Stimulated activated CD8-positive, alpha-beta memory T cell treated with anti-CD3 and anti-CD28 coated beads, Interleukin-4, amount 100 ng/mL, for 48 hours (primary cell): ENCODE measurements at regions not wholly inside any gene's neighbourhood (a gene's known extent, or its start where the extent isn't known, plus 50 kb on each side); places are given as distances from the start of the nearest gene placed in this dataset.
"Not testable (repeated sequence)": the region's sequence is repeated elsewhere in the genome, so short reads cannot be mapped to it uniquely, and the experiment has no call there.

Source experiments
- DNase-seq: peaks from one replicate; pipeline ENCODE4 v3.0.0-alpha.2; 2020

- DNase-seq: no peak
Measured at GRCh38 chr3:82739390-82739789, 977.9 kb upstream of the GBE1 start.

GRCh38 chr3:82736696-82737277, 975.3 kb upstream of the GBE1 start:
- DNase-seq: no peak

- DNase-seq: no peak
Measured at GRCh38 chr3:82715091-82715856, 953.8 kb upstream of the GBE1 start.

GRCh38 chr3:82707035-82707434, 945.6 kb upstream of the GBE1 start:
- no peak for DNase-seq

GRCh38 chr3:82685761-82686160, 924.3 kb upstream of the GBE1 start:
- DNase-seq: no peak

- DNase-seq: no peak
Measured at GRCh38 chr3:82676356-82677026, 915.0 kb upstream of the GBE1 start.

GRCh38 chr3:82672966-82673365, 911.5 kb upstream of the GBE1 start:
- DNase-seq: no peak

- no peak for DNase-seq
Measured at GRCh38 chr3:82671466-82671865, 910.0 kb upstream of the GBE1 start.

GRCh38 chr3:82654708-82655107, 893.3 kb upstream of the GBE1 start:
- no peak for DNase-seq

GRCh38 chr3:82643948-82644347, 882.5 kb upstream of the GBE1 start:
- DNase-seq: no peak

GRCh38 chr3:82641701-82642100, 880.3 kb upstream of the GBE1 start:
- DNase-seq: no peak

- no peak for DNase-seq
Measured at GRCh38 chr3:82640254-82640653, 878.8 kb upstream of the GBE1 start.

GRCh38 chr3:82637574-82637973, 876.1 kb upstream of the GBE1 start:
- no peak for DNase-seq

GRCh38 chr3:82636177-82636576, 874.7 kb upstream of the GBE1 start:
- DNase-seq: no peak

GRCh38 chr3:82633319-82633718, 871.9 kb upstream of the GBE1 start:
- DNase-seq: no peak

GRCh38 chr3:82629937-82630336, 868.5 kb upstream of the GBE1 start:
- DNase-seq: no peak

GRCh38 chr3:82628385-82629014, 867.1 kb upstream of the GBE1 start:
- DNase-seq: no peak

- DNase-seq: no peak
Measured at GRCh38 chr3:82627733-82628132, 866.3 kb upstream of the GBE1 start.

- not testable (repeated sequence) for DNase-seq
Measured at GRCh38 chr3:82620744-82621143, 859.3 kb upstream of the GBE1 start.

- no peak for DNase-seq
Measured at GRCh38 chr3:82618594-82618993, 857.1 kb upstream of the GBE1 start.

GRCh38 chr3:82610236-82610635, 848.8 kb upstream of the GBE1 start:
- DNase-seq: no peak

GRCh38 chr3:82607391-82607790, 845.9 kb upstream of the GBE1 start:
- DNase-seq: no peak

GRCh38 chr3:82596805-82597204, 835.4 kb upstream of the GBE1 start:
- DNase-seq: no peak

GRCh38 chr3:82595530-82595929, 834.1 kb upstream of the GBE1 start:
- DNase-seq: no peak
